Islet of Langerhans (tissue), 1 donor: ENCODE measurements at regions not wholly inside any gene's neighbourhood (a gene's known extent, or its start where the extent isn't known, plus 50 kb on each side); places are given as distances from the start of the nearest gene placed in this dataset.

Experiments used
- FAIRE-seq: peaks from one replicate; lab custom pipeline; 2011; peaks lifted over from hg19 to GRCh38; lab: Jason Lieb, UNC

GRCh38 chr2:176544991-176545956, 276.0 kb downstream of the MTX2 start:
- FAIRE-seq = no peak

GRCh38 chr2:176546550-176546949, 277.3 kb downstream of the MTX2 start:
- no peak for FAIRE-seq

GRCh38 chr2:176552501-176553135, 283.4 kb downstream of the MTX2 start:
- no peak for FAIRE-seq

- no peak for FAIRE-seq
Observed at GRCh38 chr2:176553685-176554100, 284.5 kb downstream of the MTX2 start.

- peak; percentile 24 for FAIRE-seq
Observed at GRCh38 chr2:176554101-176555048, 285.1 kb downstream of the MTX2 start.

GRCh38 chr2:176555112-176555511, 285.9 kb downstream of the MTX2 start:
- FAIRE-seq = peak; percentile 21

GRCh38 chr2:176555781-176556180, 286.5 kb downstream of the MTX2 start:
- FAIRE-seq = no peak

GRCh38 chr2:176556373-176556772, 287.1 kb downstream of the MTX2 start:
- FAIRE-seq = no peak

GRCh38 chr2:176557821-176558220, 288.6 kb downstream of the MTX2 start:
- FAIRE-seq = no peak

- no peak for FAIRE-seq
Observed at GRCh38 chr2:176558574-176559140, 289.4 kb downstream of the MTX2 start.

- FAIRE-seq = no peak
Observed at GRCh38 chr2:176560296-176560695, 291.1 kb downstream of the MTX2 start.

- no peak for FAIRE-seq
Observed at GRCh38 chr2:176561706-176562105, 292.5 kb downstream of the MTX2 start.

GRCh38 chr2:176562359-176563078, 293.3 kb downstream of the MTX2 start:
- no peak for FAIRE-seq

GRCh38 chr2:176565641-176566323, 296.5 kb downstream of the MTX2 start:
- FAIRE-seq = no peak

- FAIRE-seq = no peak
Observed at GRCh38 chr2:176566496-176566895, 297.3 kb downstream of the MTX2 start.

- FAIRE-seq = no peak
Observed at GRCh38 chr2:176566961-176567360, 297.7 kb downstream of the MTX2 start.

- no peak for FAIRE-seq
Observed at GRCh38 chr2:176567361-176567760, 298.1 kb downstream of the MTX2 start.

- FAIRE-seq = no peak
Observed at GRCh38 chr2:176569574-176569973, 300.3 kb downstream of the MTX2 start.

- FAIRE-seq = no peak
Observed at GRCh38 chr2:176573612-176574483, 304.6 kb downstream of the MTX2 start.
